HG03095 (cell line): ENCODE measurements at regions not wholly inside any gene's neighbourhood (a gene's known extent, or its start where the extent isn't known, plus 50 kb on each side); places are given as distances from the start of the nearest gene placed in this dataset.

Source experiments
- ATAC-seq: cut with Tn5 transposase; IDR thresholded peaks from one replicate; pipeline ENCODE4 v1.9.1; 2021; ENCODE audit warnings: moderate library complexity; ENCODE audit not compliant: unreplicated experiment

GRCh38 chr17:12365805-12366204 is 299.9 kb upstream of the MYOCD start:
- ATAC-seq: no peak

- ATAC-seq: no peak
These were observed 296.6 kb upstream of the MYOCD start for GRCh38 chr17:12369065-12369464.

- ATAC-seq: no peak
These were observed 289.4 kb upstream of the MYOCD start for GRCh38 chr17:12376276-12376675.

- no peak for ATAC-seq
These were observed 279.5 kb upstream of the MYOCD start for GRCh38 chr17:12386225-12386624.

- ATAC-seq: no peak
These were observed 277.5 kb upstream of the MYOCD start for GRCh38 chr17:12388226-12388625.

- ATAC-seq: no peak
These were observed 276.3 kb upstream of the MYOCD start for GRCh38 chr17:12389421-12389820.

- no peak for ATAC-seq
These were observed 275.1 kb upstream of the MYOCD start for GRCh38 chr17:12390631-12391030.

- no peak for ATAC-seq
These were observed 274.2 kb upstream of the MYOCD start for GRCh38 chr17:12391468-12391867.

- ATAC-seq: no peak
These were observed 269.8 kb upstream of the MYOCD start for GRCh38 chr17:12395733-12396354.

GRCh38 chr17:12398441-12399051 is 267.1 kb upstream of the MYOCD start:
- ATAC-seq: no peak

GRCh38 chr17:12402963-12403622 is 262.6 kb upstream of the MYOCD start:
- no peak for ATAC-seq

GRCh38 chr17:12403881-12404398 is 261.8 kb upstream of the MYOCD start:
- no peak for ATAC-seq

GRCh38 chr17:12406623-12407215 is 259.0 kb upstream of the MYOCD start:
- no peak for ATAC-seq

- ATAC-seq: no peak
These were observed 258.0 kb upstream of the MYOCD start for GRCh38 chr17:12407495-12408252.

GRCh38 chr17:12409082-12409481 is 256.6 kb upstream of the MYOCD start:
- no peak for ATAC-seq

- ATAC-seq: no peak
These were observed 255.0 kb upstream of the MYOCD start for GRCh38 chr17:12410717-12411116.

- no peak for ATAC-seq
These were observed 250.7 kb upstream of the MYOCD start for GRCh38 chr17:12415031-12415430.

GRCh38 chr17:12421077-12421476 is 244.6 kb upstream of the MYOCD start:
- ATAC-seq: no peak

GRCh38 chr17:12421646-12422306 is 243.9 kb upstream of the MYOCD start:
- no peak for ATAC-seq

- no peak for ATAC-seq
These were observed 243.0 kb upstream of the MYOCD start for GRCh38 chr17:12422651-12423050.

- no peak for ATAC-seq
These were observed 242.4 kb upstream of the MYOCD start for GRCh38 chr17:12423337-12423736.
